IPS DF 19.7 (cell line): ENCODE measurements at regions not wholly inside any gene's neighbourhood (a gene's known extent, or its start where the extent isn't known, plus 50 kb on each side); places are given as distances from the start of the nearest gene placed in this dataset.

Source experiments
- DNase-seq: peaks from one replicate; pipeline ENCODE4 v3.0.0-alpha.2; 2013; ENCODE audit warnings: low read depth, low spot score

- no peak for DNase-seq
Observed at GRCh38 chr12:4135919-4136605, 137.5 kb upstream of the CCND2 start.

DNA sequence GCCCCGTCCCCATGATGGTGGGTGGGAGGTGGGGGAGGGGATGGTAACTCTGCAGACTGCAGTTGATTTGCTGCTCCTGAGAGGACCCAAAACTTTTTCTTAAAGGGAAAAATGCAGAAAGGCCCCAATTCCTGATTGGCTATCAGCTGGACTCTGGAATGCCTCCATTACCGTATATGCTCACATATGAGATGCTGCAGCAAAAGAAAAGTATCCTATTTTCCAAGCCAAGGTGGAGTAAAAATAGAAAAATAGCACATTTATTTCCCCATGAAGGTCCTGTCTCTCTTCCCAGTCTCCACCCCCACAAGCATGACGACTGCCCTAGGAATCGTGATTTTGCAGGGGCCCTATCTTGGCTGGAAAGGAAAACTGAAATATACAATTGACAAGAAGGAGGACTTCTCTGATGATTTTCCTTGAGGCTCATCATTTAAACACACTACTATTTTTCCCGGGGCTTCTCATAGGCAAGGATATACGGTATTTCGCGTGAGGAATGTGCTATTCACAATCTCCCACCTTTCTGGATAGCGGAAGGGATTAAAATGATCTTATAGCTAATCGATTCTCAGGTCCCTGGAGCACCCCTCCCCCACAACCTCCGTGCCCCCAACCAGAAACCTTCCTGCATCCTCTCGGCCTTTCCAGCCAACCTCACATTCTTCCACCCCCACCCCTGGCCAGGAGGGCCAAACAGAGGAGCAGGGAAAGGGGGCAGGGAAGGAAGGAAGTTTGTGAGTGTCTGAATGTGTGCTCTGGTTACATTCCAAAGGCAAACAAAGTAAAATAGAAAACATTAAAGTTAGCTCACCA is 138.9 kb upstream of the CCND2 start:
- DNase-seq = peak; percentile 95

GRCh38 chr12:4133636-4134447 is 139.7 kb upstream of the CCND2 start:
- no peak for DNase-seq

DNA sequence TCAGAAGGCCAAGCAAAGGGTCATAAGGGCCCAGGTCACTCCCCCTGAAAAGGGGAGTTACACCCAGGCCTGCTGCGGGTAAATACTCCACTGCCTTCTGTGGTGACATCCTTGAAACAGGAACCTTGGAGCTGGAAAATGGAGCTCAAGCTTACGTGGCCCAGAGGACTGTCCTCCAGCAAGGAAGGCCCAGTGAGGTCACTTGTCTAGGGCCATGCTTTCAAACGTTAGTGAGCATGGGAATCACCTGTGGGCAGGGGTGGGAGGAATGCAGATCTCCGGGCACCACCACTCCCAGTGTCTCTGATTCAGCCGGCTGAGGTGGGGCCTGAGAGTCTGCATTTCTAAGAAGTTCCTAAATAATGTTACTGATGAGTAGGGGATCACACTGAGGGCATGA is 140.5 kb upstream of the CCND2 start:
- no peak for DNase-seq

DNA sequence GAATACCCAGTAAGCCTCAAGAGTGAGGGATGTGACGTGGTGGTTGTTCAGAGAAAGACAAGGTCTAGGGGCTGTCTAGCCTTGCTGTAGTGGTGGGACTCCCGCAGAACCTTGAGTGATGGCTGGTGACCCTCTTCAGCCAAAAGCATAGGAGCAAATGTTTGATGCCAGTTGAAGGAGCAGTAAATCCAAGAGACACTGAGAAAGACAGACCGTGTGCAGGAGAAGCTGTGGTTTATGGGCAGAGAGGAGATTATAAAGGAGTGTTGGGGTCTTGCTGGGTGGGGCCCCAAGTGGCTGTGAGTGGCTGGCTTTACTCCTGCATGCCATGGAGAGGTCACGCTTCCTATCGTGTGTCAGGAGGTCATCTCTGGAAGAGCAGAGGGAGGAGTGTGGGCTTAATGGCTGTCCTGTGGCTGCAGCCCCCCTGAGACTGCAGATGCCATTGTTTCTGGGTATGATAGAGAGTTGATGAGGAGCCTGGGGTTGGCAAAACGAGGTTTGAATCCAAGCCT is 152.0 kb upstream of the CCND2 start:
- DNase-seq = no peak

DNA sequence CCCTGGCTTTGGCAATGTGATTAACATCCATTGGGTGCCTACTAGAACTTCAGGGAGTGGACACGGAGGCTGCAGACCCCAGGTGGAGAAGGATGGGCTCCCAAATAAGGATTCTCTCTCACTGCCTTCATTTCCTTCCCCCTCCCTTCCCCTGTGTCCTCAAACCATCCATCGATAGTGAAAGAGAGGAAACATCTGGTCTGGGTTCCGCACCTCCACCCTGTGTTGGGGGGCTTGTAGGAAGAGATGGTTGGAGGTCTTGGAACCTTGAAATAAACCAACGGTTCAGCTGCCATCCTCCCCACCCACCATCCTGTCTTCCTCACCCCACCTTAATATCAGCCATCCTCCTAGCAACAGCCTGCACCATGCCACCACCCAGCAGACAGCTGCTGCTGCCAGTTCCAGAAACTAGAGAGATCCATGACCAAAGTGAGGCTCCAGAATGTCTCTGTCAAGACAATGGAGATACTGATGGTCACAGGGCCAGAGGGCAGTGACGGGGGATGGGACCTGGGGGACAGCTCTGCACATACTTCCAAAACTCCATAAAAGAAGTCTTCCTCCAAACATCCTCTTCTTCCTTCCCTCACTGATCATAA is 153.1 kb upstream of the CCND2 start:
- no peak for DNase-seq

DNA sequence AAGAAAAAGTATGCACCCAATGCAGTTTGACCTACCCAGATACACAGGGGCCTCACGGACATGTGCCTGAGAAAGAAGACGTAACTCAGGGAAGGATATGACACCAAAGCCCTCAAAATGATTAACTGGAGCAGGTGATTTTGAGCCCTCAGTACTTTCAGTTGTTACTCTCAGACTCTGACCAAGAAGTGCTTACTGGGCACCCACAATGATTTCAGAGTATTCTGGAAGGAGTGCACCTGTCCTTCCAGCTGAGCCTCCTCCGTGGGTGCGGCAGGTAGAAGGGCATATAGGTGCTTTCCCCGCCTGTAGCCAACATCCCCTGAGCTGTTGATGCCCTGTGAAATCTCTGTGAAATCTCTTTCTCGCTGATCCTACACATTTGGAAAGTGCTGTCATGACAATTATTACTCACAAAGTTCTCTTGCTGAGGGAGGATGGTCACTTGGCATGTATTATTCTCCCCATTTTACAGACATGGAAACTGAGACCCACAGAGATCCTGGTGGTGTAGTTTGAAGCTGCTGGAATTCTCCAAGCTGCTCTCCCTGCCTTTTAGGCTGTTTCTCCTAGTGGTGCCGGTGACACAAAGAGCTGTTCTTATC is 154.3 kb upstream of the CCND2 start:
- DNase-seq = no peak

DNA sequence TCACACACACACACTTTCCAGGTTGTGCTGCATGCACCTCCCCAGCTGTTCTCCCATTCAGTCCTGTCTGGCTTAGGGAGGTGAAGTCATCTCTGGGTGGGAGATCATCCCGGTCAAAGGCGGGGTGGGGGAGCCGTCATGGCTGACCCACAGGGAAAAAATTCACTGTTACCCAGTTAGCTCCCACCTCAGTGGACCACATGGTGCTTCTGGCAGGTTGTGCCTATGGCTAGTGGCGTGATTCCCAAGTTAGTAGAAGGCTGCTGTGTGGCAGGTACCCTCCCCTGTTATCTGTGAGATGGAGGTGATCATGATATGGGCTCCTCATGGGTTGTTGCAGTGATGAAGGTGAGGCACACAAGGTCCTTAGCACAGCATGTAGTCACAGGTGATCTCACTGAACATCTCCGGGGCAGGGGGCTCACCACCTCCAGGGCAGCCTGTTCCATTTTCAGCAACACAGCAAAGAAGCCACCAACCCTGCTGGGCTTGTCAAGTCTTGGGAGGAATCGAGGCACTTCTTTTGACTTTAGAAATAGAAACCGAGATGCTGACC is 154.9 kb upstream of the CCND2 start:
- no peak for DNase-seq

DNA sequence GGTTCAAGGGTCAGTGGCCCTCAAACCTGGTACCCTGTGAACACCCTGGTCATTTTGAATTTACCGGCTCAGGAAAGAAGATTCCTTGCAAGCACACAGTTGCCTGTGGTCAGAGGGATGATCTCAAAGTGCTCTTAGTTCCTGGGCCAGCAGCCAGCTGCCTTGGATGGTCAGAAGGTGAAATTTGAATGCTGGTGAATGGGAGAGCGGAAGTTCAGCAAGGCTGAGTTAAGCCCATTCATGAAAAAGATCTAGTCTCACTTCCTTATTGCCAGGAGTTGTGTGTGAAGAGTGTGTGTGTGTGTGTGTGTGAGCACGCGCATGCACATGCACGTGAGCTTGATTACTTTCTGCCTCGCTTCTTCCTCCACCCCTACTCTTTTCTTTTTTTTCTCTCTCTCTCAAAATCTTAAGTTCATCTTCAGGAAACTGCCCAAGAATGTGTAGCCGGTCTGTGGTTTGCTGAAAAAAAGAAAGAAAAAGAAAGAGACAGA is 155.5 kb upstream of the CCND2 start:
- no peak for DNase-seq

- DNase-seq = no peak
Observed at GRCh38 chr12:4117386-4118016, 156.1 kb upstream of the CCND2 start.

GRCh38 chr12:4116251-4117111 is 157.1 kb upstream of the CCND2 start:
- DNase-seq = peak; percentile 40

DNA sequence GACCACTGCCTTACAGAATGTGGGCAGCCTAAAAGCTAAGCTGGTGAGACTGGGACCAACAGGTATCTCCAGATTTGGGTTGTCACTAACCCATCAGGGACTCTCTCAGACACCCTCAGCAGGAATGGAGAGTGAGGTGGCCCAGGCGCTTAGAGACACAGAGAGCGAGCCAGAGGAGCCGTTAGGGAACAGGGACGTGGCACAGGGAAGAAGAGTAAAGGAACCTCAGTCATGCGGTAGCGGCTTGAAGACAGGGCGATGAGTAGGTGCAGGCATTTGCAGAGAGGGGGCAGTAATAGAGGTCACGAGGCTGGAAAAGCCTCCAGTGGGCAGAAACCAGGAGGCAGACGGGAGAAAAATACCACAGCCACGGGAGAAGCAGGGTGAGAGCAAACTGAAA is 158.0 kb upstream of the CCND2 start:
- DNase-seq = peak; percentile 60

DNA sequence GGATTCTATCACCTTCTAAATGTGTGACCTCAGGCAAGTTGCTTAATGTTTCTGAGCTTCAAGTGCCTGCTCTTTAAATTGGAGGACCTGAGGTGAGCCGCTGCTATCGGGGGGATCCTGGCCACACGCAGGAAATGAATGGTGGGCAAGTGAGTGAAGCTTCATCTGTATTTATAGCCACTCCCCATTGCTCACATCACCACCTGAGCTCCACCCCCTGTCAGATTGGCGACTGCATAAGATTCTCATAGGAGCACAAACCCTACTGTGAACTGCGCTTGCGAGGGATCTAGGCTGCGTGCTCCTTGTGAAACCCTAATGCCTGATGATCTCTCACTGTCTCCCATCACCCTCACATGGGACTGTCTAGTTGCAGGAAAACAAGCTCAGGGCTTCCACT is 158.6 kb upstream of the CCND2 start:
- DNase-seq = no peak

GRCh38 chr12:4112734-4113325 is 160.7 kb upstream of the CCND2 start:
- no peak for DNase-seq

GRCh38 chr12:4112290-4112689 is 161.3 kb upstream of the CCND2 start:
- DNase-seq = no peak

DNA sequence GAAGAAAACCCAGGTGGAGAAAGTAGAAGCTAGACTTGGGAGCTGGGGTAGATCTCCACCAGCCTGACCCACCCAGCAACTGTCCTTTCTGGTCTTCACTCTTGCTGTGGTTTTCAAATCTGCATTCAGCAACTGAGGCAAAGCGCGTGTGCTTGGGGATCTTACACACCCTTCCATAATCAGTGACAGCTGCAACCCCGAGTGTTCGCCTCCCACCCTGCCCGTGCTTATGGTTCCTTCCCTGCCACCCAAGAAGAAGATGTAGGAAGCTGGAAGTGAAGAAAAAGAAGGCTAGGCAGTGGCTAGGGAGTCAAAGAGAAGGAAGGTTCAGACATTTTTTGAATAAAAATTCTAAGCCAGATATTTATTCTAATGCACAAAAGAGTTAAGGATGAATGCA is 162.6 kb upstream of the CCND2 start:
- DNase-seq = no peak

- DNase-seq = no peak
Observed at GRCh38 chr12:4109826-4110225, 163.7 kb upstream of the CCND2 start.

DNA sequence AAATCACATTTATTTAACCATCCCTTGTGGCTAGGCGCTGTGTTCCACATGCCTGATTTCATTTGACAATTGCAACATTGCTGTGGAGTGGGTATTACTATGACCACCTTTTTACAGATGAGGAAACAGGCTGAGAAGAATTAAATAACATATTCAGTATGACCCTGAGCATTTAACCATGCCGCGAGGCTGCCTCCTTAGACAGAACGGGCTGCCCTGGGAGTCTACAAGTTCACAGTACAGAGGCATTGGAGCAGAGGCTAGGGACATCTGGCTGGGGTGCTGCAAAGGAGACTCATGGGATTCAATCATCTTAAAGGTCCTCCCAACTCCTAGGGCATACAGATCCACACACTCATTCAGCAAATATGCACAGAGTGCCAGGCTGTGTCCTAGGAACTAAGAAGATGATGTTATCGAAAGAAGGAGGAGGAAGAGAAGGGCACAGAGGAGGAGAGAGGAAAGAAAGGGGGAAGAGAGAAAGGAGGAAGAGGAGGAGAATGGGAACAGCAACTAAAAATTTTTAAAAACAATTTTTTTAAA is 164.7 kb upstream of the CCND2 start:
- no peak for DNase-seq
